Retinal pigment epithelial cell (primary cell): ENCODE measurements at regions not wholly inside any gene's neighbourhood (a gene's known extent, or its start where the extent isn't known, plus 50 kb on each side); places are given as distances from the start of the nearest gene placed in this dataset.

Source experiments
- DNase-seq: peaks from one replicate; pipeline ENCODE4 v3.0.0-alpha.2; 2010; ENCODE audit warnings: low read depth
- H3K4me3 ChIP-seq: 2 replicates; pipeline ENCODE4 v1.5.1; 2011; ENCODE audit warnings: mild to moderate bottlenecking, low read length, control low read depth, moderate library complexity
- TF ChIP-seq, protein P1 (sequence below): conservative IDR thresholded peaks from 2 replicates; pipeline ENCODE4 v1.5.1; 2011; ENCODE audit warnings: low read depth, low read length, control low read depth, inconsistent platforms

DNA sequence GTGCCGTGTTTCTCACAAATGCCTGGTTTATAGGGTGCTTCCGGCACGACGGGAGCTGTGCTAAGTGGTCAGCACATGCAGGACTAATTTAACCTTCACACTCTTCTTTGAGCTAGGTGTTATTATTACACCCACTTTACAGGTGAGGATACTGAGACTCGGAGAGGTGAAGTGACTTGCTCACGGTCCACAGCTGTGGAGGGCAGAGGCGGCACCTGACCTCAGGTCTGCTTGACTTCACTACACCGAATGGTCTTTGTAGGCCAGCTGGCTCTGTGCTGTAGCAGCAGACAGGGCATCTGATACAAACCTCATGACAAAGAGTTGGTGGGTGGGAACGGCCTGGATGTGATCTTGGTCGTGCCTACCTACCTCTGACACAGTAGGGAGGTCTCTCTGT is 102.0 kb upstream of the BOD1 start:
- DNase-seq, result no peak
- TF ChIP-seq, protein P1, sequence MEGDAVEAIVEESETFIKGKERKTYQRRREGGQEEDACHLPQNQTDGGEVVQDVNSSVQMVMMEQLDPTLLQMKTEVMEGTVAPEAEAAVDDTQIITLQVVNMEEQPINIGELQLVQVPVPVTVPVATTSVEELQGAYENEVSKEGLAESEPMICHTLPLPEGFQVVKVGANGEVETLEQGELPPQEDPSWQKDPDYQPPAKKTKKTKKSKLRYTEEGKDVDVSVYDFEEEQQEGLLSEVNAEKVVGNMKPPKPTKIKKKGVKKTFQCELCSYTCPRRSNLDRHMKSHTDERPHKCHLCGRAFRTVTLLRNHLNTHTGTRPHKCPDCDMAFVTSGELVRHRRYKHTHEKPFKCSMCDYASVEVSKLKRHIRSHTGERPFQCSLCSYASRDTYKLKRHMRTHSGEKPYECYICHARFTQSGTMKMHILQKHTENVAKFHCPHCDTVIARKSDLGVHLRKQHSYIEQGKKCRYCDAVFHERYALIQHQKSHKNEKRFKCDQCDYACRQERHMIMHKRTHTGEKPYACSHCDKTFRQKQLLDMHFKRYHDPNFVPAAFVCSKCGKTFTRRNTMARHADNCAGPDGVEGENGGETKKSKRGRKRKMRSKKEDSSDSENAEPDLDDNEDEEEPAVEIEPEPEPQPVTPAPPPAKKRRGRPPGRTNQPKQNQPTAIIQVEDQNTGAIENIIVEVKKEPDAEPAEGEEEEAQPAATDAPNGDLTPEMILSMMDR, result no peak
- H3K4me3 ChIP-seq, result no peak overlapping the region

DNA sequence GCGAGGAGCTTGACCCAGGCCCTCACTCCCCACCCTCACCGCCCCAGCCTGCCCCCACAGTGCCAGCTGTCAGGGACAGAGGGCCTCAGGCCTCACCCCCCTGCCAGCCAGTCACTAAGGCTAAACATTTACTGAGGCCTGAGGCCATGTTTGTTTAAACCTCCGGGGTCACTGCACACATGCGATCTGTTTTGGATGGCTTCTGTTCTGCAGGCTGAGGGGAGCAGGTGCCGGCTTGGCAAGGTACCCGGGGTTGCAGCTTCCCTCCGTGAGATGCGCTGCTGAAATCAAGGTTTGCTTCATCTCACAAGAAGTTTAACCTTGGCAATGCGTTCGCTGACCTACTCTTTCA is 103.3 kb upstream of the BOD1 start:
- no peak overlapping the region for H3K4me3 ChIP-seq
- TF ChIP-seq, protein P1, result no peak
- no peak for DNase-seq

DNA sequence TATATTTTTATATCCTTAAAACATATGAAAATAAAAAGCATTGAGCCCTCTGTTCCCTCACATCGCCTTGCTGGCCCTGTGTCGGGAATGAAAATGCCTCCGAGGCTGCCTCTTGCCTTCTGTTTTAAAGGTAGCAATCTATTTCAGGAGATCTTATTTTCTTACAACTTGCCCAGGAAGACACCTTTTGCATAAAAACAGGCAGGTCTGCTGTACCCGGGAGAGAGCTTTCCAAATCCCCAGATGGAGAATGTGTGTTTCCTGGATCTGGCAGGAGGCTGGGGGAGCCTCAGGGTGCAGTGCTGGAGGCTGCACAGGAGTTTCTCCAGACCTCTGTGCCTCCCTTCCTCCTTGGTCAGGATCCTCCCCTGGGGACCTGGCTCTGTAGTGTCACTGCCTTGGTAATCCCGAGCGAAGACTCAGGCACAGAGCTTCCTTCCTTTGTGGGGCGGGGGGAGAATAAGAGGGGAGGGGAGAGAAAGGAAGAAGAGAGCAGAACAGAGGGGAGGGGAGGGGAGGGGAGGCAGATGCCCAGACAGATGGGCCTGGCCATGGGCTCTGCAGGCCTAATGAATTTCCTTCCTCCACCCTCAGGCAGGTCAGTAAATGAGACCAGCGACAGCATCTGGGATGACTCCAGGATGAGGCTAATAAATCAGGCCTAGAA is 104.0 kb upstream of the BOD1 start:
- TF ChIP-seq, protein P1, result no peak
- no peak overlapping the region for H3K4me3 ChIP-seq
- no peak for DNase-seq

DNA sequence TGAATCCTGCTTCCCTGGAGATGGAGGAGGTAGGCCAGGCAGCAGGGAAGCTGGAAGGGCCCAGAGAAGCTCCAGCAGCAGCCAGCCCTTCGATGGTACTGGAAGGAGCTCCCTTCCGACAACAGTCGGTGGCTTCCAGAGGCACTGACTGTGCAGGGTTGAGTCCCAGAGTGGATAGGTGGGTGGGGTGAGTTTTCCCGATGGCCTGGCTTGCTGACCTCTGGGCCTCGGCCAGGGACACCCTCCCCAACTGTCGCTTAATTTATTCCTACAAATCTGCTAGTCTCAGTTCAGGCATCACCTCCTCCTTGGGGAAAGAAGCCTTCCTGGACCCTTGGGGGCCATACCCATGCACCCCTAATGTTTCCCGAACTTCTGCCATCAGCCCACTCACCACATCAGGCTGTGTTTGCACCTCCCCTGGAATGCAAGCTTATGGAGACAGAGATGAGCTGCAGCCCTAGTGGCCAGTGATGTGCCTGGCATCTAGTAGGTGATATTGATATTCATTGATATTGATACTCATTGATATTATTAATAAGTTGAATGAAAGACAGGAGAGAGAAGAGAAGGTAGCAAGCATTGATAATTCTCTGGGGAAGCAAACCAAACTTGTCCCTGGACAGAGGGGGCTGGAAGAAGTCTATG is 104.6 kb upstream of the BOD1 start:
- TF ChIP-seq, protein P1, result no peak
- H3K4me3 ChIP-seq, result no peak overlapping the region
- no peak for DNase-seq

DNA sequence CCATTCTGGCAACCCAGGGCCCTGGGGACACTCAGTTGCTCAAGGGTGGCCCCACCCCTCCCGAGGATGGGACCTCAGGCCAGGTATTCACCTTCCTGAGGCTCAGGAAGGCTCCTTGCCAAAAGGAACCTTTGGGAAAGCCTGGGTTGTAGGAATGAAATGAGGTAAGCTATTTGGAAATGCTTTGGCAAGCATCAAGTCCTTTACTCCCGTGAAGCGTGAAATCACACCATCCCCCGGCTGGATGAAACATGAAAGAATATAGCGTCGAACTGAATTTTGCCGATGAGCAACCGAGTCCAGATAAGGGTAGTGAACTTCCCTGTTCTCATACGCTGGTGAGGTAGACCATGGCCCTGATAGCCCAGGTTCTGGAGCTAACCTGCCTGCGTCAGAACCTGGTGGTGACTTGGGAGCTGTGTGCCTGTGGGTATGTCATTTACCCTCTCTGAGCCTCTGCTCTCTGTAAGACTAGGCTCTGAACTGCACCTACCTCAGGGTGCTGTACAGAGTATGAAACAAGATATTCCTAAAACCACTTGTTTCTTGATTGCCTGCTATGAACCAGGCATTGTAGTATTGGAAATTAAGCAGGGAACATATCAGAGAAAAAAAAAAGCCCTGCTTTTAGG is 105.3 kb upstream of the BOD1 start:
- TF ChIP-seq, protein P1, result no peak
- DNase-seq, result no peak
- H3K4me3 ChIP-seq, result no peak overlapping the region

DNA sequence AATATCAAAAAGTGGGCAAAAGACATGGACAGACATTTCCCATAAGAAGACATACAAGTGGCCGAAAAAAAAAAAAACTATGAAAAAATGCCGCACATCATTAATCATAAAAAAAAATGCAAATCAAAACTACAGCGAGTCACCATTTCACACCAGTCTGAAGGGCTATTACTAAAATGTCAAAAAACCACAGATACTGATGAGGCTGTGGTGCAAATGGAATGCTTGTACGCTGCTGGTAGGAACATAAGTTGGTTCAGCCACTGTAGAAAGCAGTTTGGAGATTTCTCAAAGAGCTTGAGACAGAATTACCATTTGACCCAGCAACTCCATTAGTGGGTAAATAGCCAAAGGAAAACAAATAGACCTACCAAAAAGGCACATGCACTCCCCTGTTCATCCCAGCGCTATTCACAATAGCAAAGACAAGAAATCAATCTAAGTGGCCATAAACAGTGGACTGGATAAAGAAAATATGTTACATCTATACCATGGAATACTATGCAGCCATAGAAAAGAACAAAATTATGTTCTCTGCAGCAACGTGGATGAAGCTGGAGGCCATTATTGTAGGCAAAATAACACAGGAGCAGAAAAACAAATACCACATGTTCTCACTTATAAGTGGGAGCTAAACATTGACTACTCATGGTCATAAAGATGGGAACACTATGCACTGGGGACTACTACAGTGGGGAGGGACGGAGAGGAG is 110.6 kb upstream of the BOD1 start:
- no peak for DNase-seq
- H3K4me3 ChIP-seq, result no peak overlapping the region
- TF ChIP-seq, protein P1, result no peak
